SK-N-SH (cell line): ENCODE measurements at regions not wholly inside any gene's neighbourhood (a gene's known extent, or its start where the extent isn't known, plus 50 kb on each side); places are given as distances from the start of the nearest gene placed in this dataset.
"Not testable (repeated sequence)": the region's sequence is repeated elsewhere in the genome, so short reads cannot be mapped to it uniquely, and the experiment has no call there.

Experiments used
- CTCF ChIA-PET: fragments of 300-600, 350-600 bp; formaldehyde crosslinking; extraction: SDS; loops from one replicate; lab custom pipeline; 2021; lab: Yijun Ruan, JAX
- POLR2A ChIA-PET: fragments of 350-600 bp; sonication (Branson Sonifier 250); formaldehyde crosslinking; extraction: SDS; loops from one replicate; lab custom pipeline; 2020; ENCODE audit warnings: antibody characterized with exemption, inconsistent platforms; lab: Yijun Ruan, JAX
- DNase-seq: peaks from one replicate; pipeline ENCODE4 v3.0.0; 2012
- H2AFZ ChIP-seq: fragments of 200-600 bp; sonication (generic); 2 replicates; pipeline ENCODE4 v1.8.1; 2016; ENCODE audit warnings: antibody characterized with exemption, mild to moderate bottlenecking, low read depth
- H3F3A ChIP-seq: fragments of 200-600 bp; sonication (generic); replicated peaks from 2 replicates; pipeline ENCODE3; 2016; ENCODE audit warnings: antibody characterized with exemption, mild to moderate bottlenecking; ENCODE audit not compliant: insufficient read depth
- H3K27ac ChIP-seq, 2 experiments: fragments of 200-500 bp in 1 of 2; fragments of 200-600 bp in 1 of 2; sonication (Bioruptor generic) in 1 of 2; sonication (generic), shearing (Covaris generic) in 1 of 2; 2 replicates each; pipeline versions ENCODE4 v1.5.1 to v1.6.1; 2014 to 2016; ENCODE audit warnings: low read depth in 2 of 2, inconsistent platforms in 1 of 2, low read length in 1 of 2, mild to moderate bottlenecking in 1 of 2, mixed read lengths in 1 of 2
- H3K27me3 ChIP-seq: fragments of 200-600 bp; sonication (generic), shearing (Covaris generic); 2 replicates; pipeline ENCODE4 v1.6.1; 2016; ENCODE audit warnings: mixed run types; ENCODE audit not compliant: insufficient read depth
- H3K36me3 ChIP-seq, 2 experiments: fragments of 200-500 bp in 1 of 2; fragments of 200-600 bp in 1 of 2; sonication (Bioruptor generic) in 1 of 2; sonication (generic) in 1 of 2; replicated peaks in 1 of 2; 2 replicates each; pipeline versions ENCODE3 to v1.5.1; 2014 to 2016; ENCODE audit warnings: low read length in 1 of 2, mild to moderate bottlenecking in 1 of 2; ENCODE audit not compliant: insufficient read depth in 2 of 2, control insufficient read depth in 1 of 2
- H3K4me1 ChIP-seq, 2 experiments: fragments of 200-500 bp in 1 of 2; fragments of 200-600 bp in 1 of 2; sonication (Bioruptor generic) in 1 of 2; sonication (generic), shearing (Covaris generic) in 1 of 2; 2 replicates each; pipeline versions ENCODE4 v1.5.1 to v1.6.1; 2014 to 2016; ENCODE audit warnings: low read depth in 1 of 2, low read length in 1 of 2, mixed run types in 1 of 2; ENCODE audit not compliant: insufficient read depth in 2 of 2, control insufficient read depth in 1 of 2
- H3K4me2 ChIP-seq: fragments of 200-600 bp; sonication (generic), shearing (Covaris generic); 2 replicates; pipeline ENCODE4 v1.6.1; 2017; ENCODE audit warnings: mixed run types
- H3K4me3 ChIP-seq, 2 experiments: fragments of 200-500 bp in 1 of 2; fragments of 200-600 bp in 1 of 2; sonication (Bioruptor generic) in 1 of 2; sonication (generic), shearing (Covaris generic) in 1 of 2; 2 replicates each; pipeline versions ENCODE4 v1.5.1 to v1.8.1; 2014 to 2016; ENCODE audit warnings: low read depth in 2 of 2, inconsistent platforms in 1 of 2, low read length in 1 of 2, mild to moderate bottlenecking in 1 of 2, mixed read lengths in 1 of 2, moderate library complexity in 1 of 2
- H3K79me2 ChIP-seq: fragments of 200-600 bp; sonication (generic); 2 replicates; pipeline ENCODE4 v1.8.1; 2017; ENCODE audit warnings: mild to moderate bottlenecking; ENCODE audit not compliant: insufficient read depth
- H3K9ac ChIP-seq: fragments of 200-600 bp; sonication (generic); 2 replicates; pipeline ENCODE4 v1.6.1; 2017; ENCODE audit warnings: mixed run types
- H3K9me2 ChIP-seq: fragments of 200-600 bp; sonication (generic); 2 replicates; pipeline ENCODE4 v1.6.1; 2017; ENCODE audit warnings: mixed run types
- H3K9me3 ChIP-seq: fragments of 200-600 bp; sonication (generic); 2 replicates; pipeline ENCODE4 v1.6.1; 2017; ENCODE audit warnings: mixed run types, mild to moderate bottlenecking, moderate library complexity
- H4K20me1 ChIP-seq: fragments of 200-600 bp; sonication (generic); 2 replicates; pipeline ENCODE4 v1.6.1; 2017; ENCODE audit warnings: mild to moderate bottlenecking, mixed run types; ENCODE audit not compliant: insufficient read depth
- GATA2 ChIP-seq: sonication (generic); formaldehyde crosslinking; IDR thresholded peaks from 2 replicates; pipeline ENCODE4 v1.5.0; 2020; ENCODE audit warnings: mild to moderate bottlenecking, missing genetic modification reagents
- MEF2A ChIP-seq: IDR thresholded peaks from 2 replicates; pipeline ENCODE4 v1.4.0; 2012; ENCODE audit warnings: low read depth, borderline replicate concordance
- NRF1 ChIP-seq: IDR thresholded peaks from 2 replicates; pipeline ENCODE4 v1.6.1; 2012; ENCODE audit warnings: low read depth, mild to moderate bottlenecking, low read length
- RXRA ChIP-seq: IDR thresholded peaks from 2 replicates; pipeline ENCODE4 v1.4.0; 2012; ENCODE audit warnings: low read depth, mild to moderate bottlenecking, borderline replicate concordance
- YY1 ChIP-seq: IDR thresholded peaks from 2 replicates; pipeline ENCODE4 v1.4.0; 2012; ENCODE audit warnings: low read depth, mild to moderate bottlenecking
- WGBS: methylation state at CpG from one replicate; pipeline ENCODE4 v1.1.6; 2017; ENCODE audit warnings: low lambda C conversion rate; 5-methylcytosine and 5-hydroxymethylcytosine counted together
- TF ChIP-seq, protein P1 (sequence below): fragments of 150-350 bp; IDR thresholded peaks from 2 replicates; pipeline ENCODE4 v1.6.1; 2017; ENCODE audit warnings: antibody characterized with exemption, low read length, low read depth, borderline replicate concordance
- TF ChIP-seq, protein P2 (sequence below): fragments of 200-600 bp; sonication (generic); IDR thresholded peaks from 2 replicates; pipeline ENCODE4 v1.6.1; 2017; ENCODE audit warnings: antibody characterized with exemption, mild to moderate bottlenecking, moderate library complexity
- TF ChIP-seq, protein P3 (sequence below): IDR thresholded peaks from 2 replicates; pipeline ENCODE4 v1.4.0; 2012; ENCODE audit warnings: low read depth, borderline replicate concordance

DNA sequence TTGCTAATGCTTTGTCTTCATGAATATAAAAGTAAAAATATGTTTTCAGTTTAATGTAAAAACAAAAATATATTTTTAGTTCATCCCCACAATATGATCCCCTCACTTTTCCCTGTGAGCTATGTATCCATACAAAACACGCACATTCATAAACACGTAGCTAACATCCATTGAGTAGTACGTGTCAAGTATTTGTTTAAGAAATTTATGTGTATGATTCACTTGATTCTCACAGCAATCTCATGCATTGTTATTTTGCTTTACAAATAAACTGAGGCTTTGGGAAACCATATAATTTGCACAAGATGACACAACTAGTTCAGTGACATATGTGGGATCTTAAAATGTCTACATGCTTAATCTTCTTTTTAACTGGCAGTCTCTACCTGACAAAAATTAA is 329.6 kb upstream of the SEMA3C start:
- Histone ChIP-seq H3K4me2 (no peak overlapping the region), H3K9me2 (no peaks in the 10 kb centered on the region)
- CTCF ChIA-PET = interaction anchor here (0.5 to 1.2 kb wide), 3 partner anchors 199 to 253 kb away, joined by 3 to 4 read pairs (median 3); no protein-coding TSS in a partner anchor

DNA sequence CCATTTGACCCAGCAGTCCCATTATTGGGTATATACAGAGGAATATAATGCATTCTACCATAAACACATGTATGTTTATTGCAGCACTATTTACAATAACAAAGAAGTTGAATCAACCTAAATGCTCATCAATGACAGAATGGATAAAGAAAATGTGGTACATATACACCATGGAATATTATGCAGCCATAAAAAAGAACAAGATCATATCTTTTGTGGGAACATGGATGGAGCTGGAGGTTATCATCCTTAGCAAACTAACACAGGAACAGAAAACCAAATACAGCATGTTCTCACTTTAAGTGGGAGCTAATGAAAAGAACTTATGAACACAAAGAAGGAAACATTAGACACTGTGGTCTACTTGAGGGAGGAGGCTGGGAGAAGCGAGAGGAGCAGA is 328.5 kb upstream of the SEMA3C start:
- H3K4me1 ChIP-seq, H3K4me2 ChIP-seq, H3K27me3 ChIP-seq, H4K20me1 ChIP-seq, H3K4me3 ChIP-seq, H3K9ac ChIP-seq, H3K9me2 ChIP-seq, H3K27ac ChIP-seq, H2AFZ ChIP-seq, H3K9me3 ChIP-seq, POLR2A ChIA-PET, H3F3A ChIP-seq, H3K36me3 ChIP-seq, H3K79me2 ChIP-seq, DNase-seq: not testable (repeated sequence)
- CTCF ChIA-PET = interaction anchor here (1.0 to 1.2 kb wide), 3 partner anchors 9 to 200 kb away, joined by 3 read pairs; no protein-coding TSS in a partner anchor
- WGBS = 84% methylated on average over 1 of the region's 1 CpG

More for the DNA sequence above, 329.6 kb upstream of the SEMA3C start:
- Histone ChIP-seq H3K27me3 (no peaks in the 10 kb centered on the region), H3K9ac (no peak overlapping the region), H3K36me3 (no peaks in the 10 kb centered on the region), H3K4me1 (no peaks in the 10 kb centered on the region; a peak in 1 of 4 replicates), H3K79me2 (no peaks in the 10 kb centered on the region), H4K20me1 (no peaks in the 10 kb centered on the region), H3K4me3 (no peak overlapping the region), H2AFZ (no peak overlapping the region), H3F3A (no peaks in the 10 kb centered on the region)
- DNase-seq = no peak
- POLR2A ChIA-PET = no interaction called here
- 84% methylated on average over 3 of the region's 3 CpGs for WGBS
- no peak for TF ChIP-seq MEF2A
- TF ChIP-seq NRF1 = no peak
- TF ChIP-seq, protein P1, sequence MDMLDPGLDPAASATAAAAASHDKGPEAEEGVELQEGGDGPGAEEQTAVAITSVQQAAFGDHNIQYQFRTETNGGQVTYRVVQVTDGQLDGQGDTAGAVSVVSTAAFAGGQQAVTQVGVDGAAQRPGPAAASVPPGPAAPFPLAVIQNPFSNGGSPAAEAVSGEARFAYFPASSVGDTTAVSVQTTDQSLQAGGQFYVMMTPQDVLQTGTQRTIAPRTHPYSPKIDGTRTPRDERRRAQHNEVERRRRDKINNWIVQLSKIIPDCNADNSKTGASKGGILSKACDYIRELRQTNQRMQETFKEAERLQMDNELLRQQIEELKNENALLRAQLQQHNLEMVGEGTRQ = no peak
- no peak for TF ChIP-seq GATA2 (CRISPR knock-in tag)
- TF ChIP-seq RXRA = no peak
- TF ChIP-seq, protein P2, sequence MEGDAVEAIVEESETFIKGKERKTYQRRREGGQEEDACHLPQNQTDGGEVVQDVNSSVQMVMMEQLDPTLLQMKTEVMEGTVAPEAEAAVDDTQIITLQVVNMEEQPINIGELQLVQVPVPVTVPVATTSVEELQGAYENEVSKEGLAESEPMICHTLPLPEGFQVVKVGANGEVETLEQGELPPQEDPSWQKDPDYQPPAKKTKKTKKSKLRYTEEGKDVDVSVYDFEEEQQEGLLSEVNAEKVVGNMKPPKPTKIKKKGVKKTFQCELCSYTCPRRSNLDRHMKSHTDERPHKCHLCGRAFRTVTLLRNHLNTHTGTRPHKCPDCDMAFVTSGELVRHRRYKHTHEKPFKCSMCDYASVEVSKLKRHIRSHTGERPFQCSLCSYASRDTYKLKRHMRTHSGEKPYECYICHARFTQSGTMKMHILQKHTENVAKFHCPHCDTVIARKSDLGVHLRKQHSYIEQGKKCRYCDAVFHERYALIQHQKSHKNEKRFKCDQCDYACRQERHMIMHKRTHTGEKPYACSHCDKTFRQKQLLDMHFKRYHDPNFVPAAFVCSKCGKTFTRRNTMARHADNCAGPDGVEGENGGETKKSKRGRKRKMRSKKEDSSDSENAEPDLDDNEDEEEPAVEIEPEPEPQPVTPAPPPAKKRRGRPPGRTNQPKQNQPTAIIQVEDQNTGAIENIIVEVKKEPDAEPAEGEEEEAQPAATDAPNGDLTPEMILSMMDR = no peak
- no peak for TF ChIP-seq YY1
- TF ChIP-seq, all 33 proteins: peak for 0
- Histone ChIP-seq H3K27ac (no peak overlapping the region), H3K9me3 (peaks cover 9% of the 10 kb centered on the region; the same call in 1 of the 2 replicates)

DNA sequence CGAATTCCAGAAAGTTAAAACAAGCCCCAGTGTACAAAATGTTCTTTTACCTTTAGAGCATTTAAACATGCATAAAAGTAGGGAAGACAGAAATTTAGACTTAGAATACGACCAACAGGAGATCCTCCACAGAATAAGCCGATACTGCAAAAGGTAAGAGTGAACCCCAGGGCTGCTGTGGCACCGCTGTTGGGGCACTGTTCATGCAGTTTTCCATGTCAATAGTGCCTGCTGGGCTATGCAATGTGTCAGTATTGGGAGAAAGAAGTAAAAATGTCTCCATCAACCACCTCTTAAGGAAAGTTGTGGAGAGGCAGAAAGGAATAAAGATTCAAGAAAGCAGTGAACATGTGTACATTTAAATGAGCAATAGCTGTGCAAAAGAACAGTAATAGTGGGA is 326.5 kb upstream of the SEMA3C start:
- H3K9ac ChIP-seq = no peak overlapping the region
- H2AFZ ChIP-seq = no peak overlapping the region
- H3K4me2 ChIP-seq = no peak overlapping the region
- no peaks in the 10 kb centered on the region for H3F3A ChIP-seq
- H3K27me3 ChIP-seq = no peaks in the 10 kb centered on the region
- no peaks in the 10 kb centered on the region for H4K20me1 ChIP-seq
- H3K9me3 ChIP-seq = no peaks in the 10 kb centered on the region
- H3K9me2 ChIP-seq = no peaks in the 10 kb centered on the region
- no peak overlapping the region for H3K4me3 ChIP-seq
- TF ChIP-seq, protein P3, sequence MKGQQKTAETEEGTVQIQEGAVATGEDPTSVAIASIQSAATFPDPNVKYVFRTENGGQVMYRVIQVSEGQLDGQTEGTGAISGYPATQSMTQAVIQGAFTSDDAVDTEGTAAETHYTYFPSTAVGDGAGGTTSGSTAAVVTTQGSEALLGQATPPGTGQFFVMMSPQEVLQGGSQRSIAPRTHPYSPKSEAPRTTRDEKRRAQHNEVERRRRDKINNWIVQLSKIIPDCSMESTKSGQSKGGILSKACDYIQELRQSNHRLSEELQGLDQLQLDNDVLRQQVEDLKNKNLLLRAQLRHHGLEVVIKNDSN = no peak
- TF ChIP-seq, all 33 proteins: peak for 0
- CTCF ChIA-PET = no interaction called here
- no peaks in the 10 kb centered on the region for H3K36me3 ChIP-seq
- H3K79me2 ChIP-seq = no peaks in the 10 kb centered on the region
- WGBS = 88% methylated on average over 4 of the region's 4 CpGs
- POLR2A ChIA-PET = no interaction called here
- no peak overlapping the region for H3K27ac ChIP-seq
- no peaks in the 10 kb centered on the region for H3K4me1 ChIP-seq
- no peak for DNase-seq
